T-cell (primary cell): ENCODE measurements at regions not wholly inside any gene's neighbourhood (a gene's known extent, or its start where the extent isn't known, plus 50 kb on each side); places are given as distances from the start of the nearest gene placed in this dataset.

Experiments used
- ATAC-seq, 4 experiments: fragments of 200-7000 bp in 3 of 4; fragments of 150-1000 bp in 1 of 4; cut with Tn5 transposase; replicated peaks in 1 of 4; 1 replicate in 3 of 4; 2 replicates in 1 of 4; pipeline ENCODE4 v1.10.0; 2021; ENCODE audit warnings: moderate library complexity in 3 of 4, mild to moderate bottlenecking in 2 of 4, moderate number of reproducible peaks in 1 of 4
- CTCF ChIA-PET, 2 donors: fragments of 300-600 bp; sonication (Branson Sonifier 250); formaldehyde crosslinking; loops; one replicate each; lab custom pipeline; 2022; ENCODE audit warnings: antibody characterized with exemption in 2 of 2; lab: Charles Lee
- POLR2A ChIA-PET, 2 donors: fragments of 300-600 bp; sonication (Branson Sonifier 250); formaldehyde crosslinking; loops; one replicate each; lab custom pipeline; 2022; ENCODE audit warnings: antibody characterized with exemption in 2 of 2; lab: Charles Lee
- DNase-seq, 35 experiments: peaks; one replicate each; pipeline versions ENCODE4 v3.0.0 to v3.0.0-alpha.2; 2013 to 2023
- H3K27ac ChIP-seq: one replicate; pipeline ENCODE4 v1.5.1; 2013; ENCODE audit warnings: low read length
- H3K27me3 ChIP-seq, 2 experiments: replicated peaks in 1 of 2; 1 replicate in 1 of 2; 2 replicates in 1 of 2; pipeline versions ENCODE4 v1.6.1 to v1.7.0; 2013; ENCODE audit warnings: low read length in 1 of 2, mixed read lengths in 1 of 2; ENCODE audit not compliant: control insufficient read depth in 2 of 2, insufficient read depth in 2 of 2; ENCODE audit errors: extremely low read depth in 1 of 2
- H3K36me3 ChIP-seq, 2 donors: 1 replicate in 1 of 2; 2 replicates in 1 of 2; pipeline versions ENCODE4 v1.6.1 to v1.7.0; 2013; ENCODE audit warnings: low read length in 1 of 2; ENCODE audit not compliant: control insufficient read depth in 2 of 2, insufficient read depth in 1 of 2; ENCODE audit errors: extremely low read depth in 1 of 2
- H3K4me1 ChIP-seq, 2 experiments: 1 replicate in 1 of 2; 2 replicates in 1 of 2; pipeline versions ENCODE4 v1.6.1 to v1.7.0; 2013; ENCODE audit warnings: low read length in 2 of 2, mixed read lengths in 1 of 2; ENCODE audit not compliant: insufficient read depth in 2 of 2, control insufficient read depth in 1 of 2; ENCODE audit errors: extremely low read depth in 1 of 2
- H3K4me3 ChIP-seq, 2 donors: 1 replicate in 1 of 2; 2 replicates in 1 of 2; pipeline versions ENCODE4 v1.5.1 to v1.7.0; 2013; ENCODE audit warnings: mild to moderate bottlenecking in 2 of 2, low read length in 1 of 2, moderate library complexity in 1 of 2; ENCODE audit not compliant: control insufficient read depth in 1 of 2; ENCODE audit errors: extremely low read depth in 1 of 2
- H3K9me3 ChIP-seq: 2 replicates; pipeline ENCODE4 v1.7.0; 2013
- H3K27ac Mint-ChIP-seq, 2 donors: one replicate each; pipeline ENCODE4 v1.8.0; 2020 to 2021; ENCODE audit warnings: mild to moderate bottlenecking in 2 of 2, mixed read lengths in 2 of 2
- H3K27me3 Mint-ChIP-seq, 2 donors: one replicate each; pipeline ENCODE4 v1.8.0; 2021 to 2022; ENCODE audit warnings: mixed read lengths in 2 of 2
- H3K36me3 Mint-ChIP-seq: one replicate; pipeline ENCODE4 v1.8.0; 2021; ENCODE audit warnings: mixed read lengths
- H3K4me1 Mint-ChIP-seq, 3 donors: one replicate each; pipeline ENCODE4 v1.8.0; 2020 to 2022; ENCODE audit warnings: mixed read lengths in 3 of 3, mild to moderate bottlenecking in 1 of 3
- H3K4me3 Mint-ChIP-seq, 3 donors: one replicate each; pipeline ENCODE4 v1.8.0; 2020 to 2022; ENCODE audit warnings: mild to moderate bottlenecking in 3 of 3, mixed read lengths in 3 of 3, moderate library complexity in 3 of 3
- H3K9me3 Mint-ChIP-seq, 3 donors: one replicate each; pipeline ENCODE4 v1.8.0; 2020 to 2022; ENCODE audit warnings: mixed read lengths in 3 of 3
- WGBS: methylation state at CpG from one replicate; pipeline ENCODE4 v1.1.5; 2013; ENCODE audit warnings: missing lambda C conversion rate; ENCODE audit not compliant: insufficient coverage; 5-methylcytosine and 5-hydroxymethylcytosine counted together

DNA sequence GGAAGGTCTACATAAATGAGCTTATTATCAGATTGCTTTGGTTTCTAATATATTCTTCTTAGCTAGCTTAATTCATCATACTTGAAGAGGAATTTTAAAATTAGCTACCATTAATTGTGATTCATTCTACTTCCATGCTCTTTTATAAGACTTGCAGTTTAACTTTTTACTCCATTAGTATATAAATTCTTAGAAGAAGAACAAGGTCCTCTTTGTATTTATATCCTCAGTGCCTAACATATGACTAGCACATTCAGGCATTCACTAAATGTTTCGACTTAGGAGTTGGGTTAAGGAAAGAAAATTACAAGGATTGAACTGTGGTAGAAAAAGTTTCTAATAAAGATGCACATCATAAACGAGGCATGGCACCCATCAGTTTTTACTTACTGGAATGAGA lies 1135.5 kb downstream of the JRKL start:
- Histone ChIP-seq H3K27me3 (no peaks in the 10 kb centered on the region), H3K36me3 (no peaks in the 10 kb centered on the region), H3K27ac (no peak overlapping the region), H3K9me3 (no peaks in the 10 kb centered on the region), H3K4me3 (no peak overlapping the region), H3K4me1 (no peaks in the 10 kb centered on the region)
- WGBS, result no CpG with 5 or more reads among the region's 2 CpGs
- POLR2A ChIA-PET, result no interaction called here
- H3K9me3 Mint-ChIP-seq, result peaks cover 3 to 15% (median 10%) of the 10 kb centered on the region in 3 donors
- no peak for ATAC-seq
- no peak overlapping the region for H3K27ac Mint-ChIP-seq
- CTCF ChIA-PET, result no interaction called here
- no peaks in the 10 kb centered on the region for H3K27me3 Mint-ChIP-seq
- H3K4me3 Mint-ChIP-seq, result no peak overlapping the region
- no peak for DNase-seq
- no peaks in the 10 kb centered on the region for H3K4me1 Mint-ChIP-seq
- H3K36me3 Mint-ChIP-seq, result no peaks in the 10 kb centered on the region

DNA sequence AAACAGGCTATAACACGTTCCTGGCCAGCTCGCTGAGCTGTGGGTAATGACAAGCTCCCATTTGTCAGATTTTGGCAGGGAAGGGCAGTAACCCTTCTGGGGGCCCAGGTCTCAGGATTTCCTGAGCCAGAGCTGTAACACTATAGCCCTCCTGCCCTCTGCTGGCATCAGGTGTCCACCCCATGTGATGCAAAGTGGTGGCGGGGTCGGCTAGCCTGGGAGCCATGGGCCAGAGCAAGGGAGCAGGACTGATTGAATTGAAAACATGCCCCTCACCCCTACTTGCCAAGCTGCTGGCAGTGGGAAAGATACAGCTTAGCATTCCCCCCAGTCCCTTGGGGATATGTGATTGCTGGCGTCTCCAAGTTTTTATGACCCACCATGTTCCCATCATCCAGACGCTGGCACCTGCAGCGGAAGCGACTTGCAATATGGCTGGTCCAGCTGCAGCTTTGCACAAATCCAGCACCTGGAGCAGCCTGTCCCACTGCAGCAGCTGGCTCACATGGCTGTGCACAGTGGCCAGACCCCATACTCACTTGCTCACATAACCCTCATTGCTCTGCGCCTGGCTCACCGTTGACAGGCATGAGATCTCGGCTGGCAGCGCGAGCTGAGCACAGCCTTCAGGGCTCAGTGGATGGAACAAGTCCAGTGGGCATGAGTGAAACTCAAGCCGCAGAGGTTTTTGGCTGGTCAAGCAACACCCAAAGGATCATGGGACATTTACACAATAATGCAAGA lies 1147.8 kb downstream of the JRKL start:
- Mint-ChIP-seq H3K36me3 (no peaks in the 10 kb centered on the region), H3K27ac (no peak overlapping the region), H3K27me3 (no peaks in the 10 kb centered on the region), H3K9me3 (peaks cover 10 to 22% (median 17%) of the 10 kb centered on the region in 3 donors), H3K4me1 (no peaks in the 10 kb centered on the region), H3K4me3 (no peak overlapping the region)
- DNase-seq (no peak), ATAC-seq (no peak)
- Histone ChIP-seq H3K9me3 (no peaks in the 10 kb centered on the region), H3K4me3 (no peak overlapping the region), H3K36me3 (no peaks in the 10 kb centered on the region), H3K4me1 (no peaks in the 10 kb centered on the region), H3K27ac (no peak overlapping the region), H3K27me3 (no peaks in the 10 kb centered on the region)
- ChIA-PET CTCF (no interaction called here), POLR2A (interaction anchor here in 1 of 2 donors (0.6 kb wide), 1 partner anchor 10 kb away, joined by 5 read pairs; no protein-coding TSS in a partner anchor)
- 93% methylated on average over 13 of the region's 14 CpGs for WGBS

GRCh38 chr11:97544431-97544830 lies 1154.6 kb downstream of the JRKL start:
- H3K9me3 ChIP-seq, result no peaks in the 10 kb centered on the region
- no peak for ATAC-seq
- no peaks in the 10 kb centered on the region for H3K4me1 ChIP-seq
- Mint-ChIP-seq H3K27me3 (no peaks in the 10 kb centered on the region), H3K9me3 (peaks cover 28 to 29% (median 29%) of the 10 kb centered on the region in 3 donors), H3K4me3 (no peak overlapping the region), H3K4me1 (no peaks in the 10 kb centered on the region), H3K27ac (no peak overlapping the region), H3K36me3 (no peaks in the 10 kb centered on the region)
- H3K27me3 ChIP-seq, result no peaks in the 10 kb centered on the region
- no peak for DNase-seq
- H3K36me3 ChIP-seq, result no peaks in the 10 kb centered on the region
- no peak overlapping the region for H3K4me3 ChIP-seq
- ChIA-PET POLR2A (interaction anchor here in 1 of 2 donors (0.6 kb wide), 1 partner anchor 298 kb away, joined by 4 read pairs; no protein-coding TSS in a partner anchor), CTCF (no interaction called here)
- H3K27ac ChIP-seq, result no peak overlapping the region

DNA sequence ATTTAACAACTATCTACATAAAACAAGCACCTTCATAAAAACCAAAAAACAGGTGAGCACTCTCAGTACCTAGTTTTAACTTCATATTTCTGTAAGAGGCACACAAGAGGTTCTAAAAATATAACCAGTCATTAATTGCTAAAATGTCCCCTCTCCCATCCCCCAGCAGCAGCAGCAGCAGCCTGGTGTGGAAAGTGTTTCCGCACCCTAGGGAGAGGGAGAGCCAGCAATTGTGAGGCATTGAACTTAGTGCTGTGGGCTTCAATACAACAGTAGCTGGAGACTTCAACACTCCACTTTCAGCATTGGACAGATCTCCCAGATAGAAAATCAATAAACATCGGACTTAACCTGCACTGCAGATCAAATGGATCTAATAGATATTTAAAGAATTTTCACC lies 1158.5 kb downstream of the JRKL start:
- Histone ChIP-seq H3K27ac (no peak overlapping the region), H3K27me3 (no peaks in the 10 kb centered on the region), H3K9me3 (no peaks in the 10 kb centered on the region), H3K4me3 (no peak overlapping the region), H3K36me3 (no peaks in the 10 kb centered on the region), H3K4me1 (no peaks in the 10 kb centered on the region)
- no CpG with 5 or more reads among the region's 2 CpGs for WGBS
- no peaks in the 10 kb centered on the region for H3K36me3 Mint-ChIP-seq
- POLR2A ChIA-PET, result no interaction called here
- CTCF ChIA-PET, result no interaction called here
- peaks cover 17 to 24% (median 24%) of the 10 kb centered on the region in 3 donors for H3K9me3 Mint-ChIP-seq
- no peak overlapping the region for H3K27ac Mint-ChIP-seq
- H3K4me3 Mint-ChIP-seq, result no peak overlapping the region
- no peaks in the 10 kb centered on the region for H3K4me1 Mint-ChIP-seq
- no peaks in the 10 kb centered on the region for H3K27me3 Mint-ChIP-seq
- ATAC-seq (no peak), DNase-seq (no peak)

- H3K36me3 ChIP-seq, result no peaks in the 10 kb centered on the region
- Mint-ChIP-seq H3K27me3 (no peaks in the 10 kb centered on the region), H3K9me3 (peaks cover 2 to 28% (median 4%) of the 10 kb centered on the region in 3 donors), H3K4me1 (no peaks in the 10 kb centered on the region), H3K36me3 (no peaks in the 10 kb centered on the region), H3K27ac (no peak overlapping the region), H3K4me3 (no peak overlapping the region)
- ATAC-seq (no peak), DNase-seq (no peak)
- POLR2A ChIA-PET, result no interaction called here
- no CpG with 5 or more reads among the region's 2 CpGs for WGBS
- no peak overlapping the region for H3K4me3 ChIP-seq
- CTCF ChIA-PET, result interaction anchor here in 1 of 2 donors (0.6 kb wide), 1 partner anchor 18 kb away, joined by 3 read pairs; no protein-coding TSS in a partner anchor
- no peaks in the 10 kb centered on the region for H3K9me3 ChIP-seq
- H3K27ac ChIP-seq, result no peak overlapping the region
- H3K27me3 ChIP-seq, result no peaks in the 10 kb centered on the region
- H3K4me1 ChIP-seq, result no peaks in the 10 kb centered on the region
These were observed 1167.6 kb downstream of the JRKL start for GRCh38 chr11:97557399-97557798.

- Histone ChIP-seq H3K9me3 (peaks cover 3% of the 10 kb centered on the region), H3K4me1 (no peaks in the 10 kb centered on the region), H3K4me3 (no peak overlapping the region), H3K36me3 (no peaks in the 10 kb centered on the region), H3K27ac (no peak overlapping the region), H3K27me3 (no peaks in the 10 kb centered on the region)
- Mint-ChIP-seq H3K4me3 (no peak overlapping the region), H3K27ac (no peak overlapping the region), H3K36me3 (no peaks in the 10 kb centered on the region), H3K4me1 (no peaks in the 10 kb centered on the region), H3K9me3 (peaks cover 16 to 36% (median 33%) of the 10 kb centered on the region in 3 donors), H3K27me3 (no peaks in the 10 kb centered on the region)
- ATAC-seq, result no peak
- ChIA-PET CTCF (no interaction called here), POLR2A (no interaction called here)
- no peak for DNase-seq
- WGBS, result no CpG with 5 or more reads among the region's 1 CpG
These were observed 1178.0 kb downstream of the JRKL start for GRCh38 chr11:97567801-97568200.
